Kidney (tissue), 13 donors: ENCODE measurements at regions not wholly inside any gene's neighbourhood (a gene's known extent, or its start where the extent isn't known, plus 50 kb on each side); places are given as distances from the start of the nearest gene placed in this dataset.

Source experiments
- DNase-seq, 5 donors: peaks; one replicate each; pipeline ENCODE4 v3.0.0-alpha.2; 2013 to 2020
- FAIRE-seq: peaks from 2 replicates; lab custom pipeline; 2012; peaks lifted over from hg19 to GRCh38; lab: Jason Lieb, UNC
- H3K27ac ChIP-seq, 2 donors: one replicate each; pipeline ENCODE4 v1.7.0; 2013; ENCODE audit warnings: low read depth in 2 of 2, low read length in 2 of 2, inconsistent platforms in 1 of 2
- H3K27me3 ChIP-seq: one replicate; pipeline ENCODE4 v1.7.1; 2013; ENCODE audit warnings: low read length, inconsistent platforms; ENCODE audit not compliant: control insufficient read depth, insufficient read depth
- H3K36me3 ChIP-seq, 3 donors: one replicate each; pipeline versions ENCODE4 v1.7.0 to v1.7.1; 2013; ENCODE audit warnings: low read length in 3 of 3, control low read depth in 1 of 3, inconsistent platforms in 1 of 3; ENCODE audit not compliant: insufficient read depth in 3 of 3, control insufficient read depth in 2 of 3
- H3K4me1 ChIP-seq, 3 donors: one replicate each; pipeline versions ENCODE4 v1.7.0 to v1.7.1; 2013; ENCODE audit warnings: low read length in 3 of 3, inconsistent platforms in 1 of 3, low read depth in 1 of 3; ENCODE audit not compliant: control insufficient read depth in 2 of 3, insufficient read depth in 2 of 3
- H3K4me3 ChIP-seq, 3 donors: one replicate each; pipeline versions ENCODE4 v1.7.0 to v1.8.1; 2013; ENCODE audit warnings: low read length in 3 of 3, control low read depth in 1 of 3, inconsistent platforms in 1 of 3
- H3K9ac ChIP-seq, 3 donors: one replicate each; pipeline versions ENCODE4 v1.7.0 to v1.7.1; 2013; ENCODE audit warnings: low read length in 3 of 3, control low read depth in 1 of 3, inconsistent platforms in 1 of 3
- H3K9me3 ChIP-seq, 3 donors: one replicate each; pipeline versions ENCODE4 v1.7.0 to v1.7.1; 2013; ENCODE audit warnings: low read length in 3 of 3, control low read depth in 1 of 3, inconsistent platforms in 1 of 3; ENCODE audit not compliant: control insufficient read depth in 2 of 3, insufficient read depth in 1 of 3
- CTCF ChIP-seq: IDR thresholded peaks from 3 replicates; pipeline ENCODE4 v1.5.1; 2012; ENCODE audit warnings: mild to moderate bottlenecking, moderate library complexity, borderline replicate concordance; ENCODE audit not compliant: insufficient read depth; ENCODE audit errors: extremely low read depth
- intact Hi-C: fragments of 100-400 bp; cut with DNase I; formaldehyde crosslinking; loops from one replicate; pipeline ENCODE4 v1.11.1; 2022
- donor health status: control.
- donor health status: control.
- donor health status: control.
- donor health status: control.
- donor health status: control.
- donor health status: DM: yes; HTN: yes; CAD: no.
- donor health status: Normal renal cell carcinoma (clear cell type).

- no peak for TF ChIP-seq CTCF
- intact Hi-C loops, result no loop called here
- no peaks in the 10 kb centered on the region for H3K27me3 ChIP-seq
- H3K4me1 ChIP-seq, result no peaks in the 10 kb centered on the region
- no peak overlapping the region for H3K27ac ChIP-seq
- no peak overlapping the region for H3K4me3 ChIP-seq
- no peak for DNase-seq
- no peak overlapping the region for H3K9ac ChIP-seq
- H3K36me3 ChIP-seq, result no peaks in the 10 kb centered on the region
- FAIRE-seq, result no peak
- no peaks in the 10 kb centered on the region for H3K9me3 ChIP-seq
These were observed 163.0 kb upstream of the TMTC4 start for GRCh38 chr13:100837631-100838030.

GRCh38 chr13:100836711-100837110 lies 162.1 kb upstream of the TMTC4 start:
- intact Hi-C loops, result no loop called here
- no peak for TF ChIP-seq CTCF

DNA sequence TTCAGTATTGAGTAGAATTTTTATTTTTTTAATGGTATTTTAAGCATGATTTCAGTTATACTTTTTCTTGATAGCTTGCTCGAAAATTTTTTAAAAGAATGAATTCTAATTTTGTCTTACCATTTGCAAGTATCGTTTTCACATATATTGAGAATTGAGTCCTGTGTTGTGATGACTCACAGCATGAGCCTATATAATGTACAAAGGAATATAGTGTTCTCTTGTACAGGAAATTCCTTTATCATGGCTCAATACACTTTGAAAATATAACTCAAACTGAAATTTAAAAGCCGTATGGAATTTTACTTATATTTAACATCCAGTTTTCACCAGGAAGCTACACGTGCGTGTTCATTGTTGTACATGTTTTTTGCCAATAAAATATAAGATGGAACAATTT lies 161.1 kb upstream of the TMTC4 start:
- TF ChIP-seq CTCF, result no peak
- H3K27me3 ChIP-seq, result no peaks in the 10 kb centered on the region
- DNase-seq (no peak), FAIRE-seq (no peak)
- H3K9me3 ChIP-seq, result no peaks in the 10 kb centered on the region
- H3K4me1 ChIP-seq, result no peaks in the 10 kb centered on the region
- no peak overlapping the region for H3K4me3 ChIP-seq
- H3K27ac ChIP-seq, result no peak overlapping the region
- H3K36me3 ChIP-seq, result no peaks in the 10 kb centered on the region
- H3K9ac ChIP-seq, result no peak overlapping the region
- intact Hi-C loops, result no loop called here

More at GRCh38 chr13:100836711-100837110, 162.1 kb upstream of the TMTC4 start:
- Histone ChIP-seq H3K36me3 (no peaks in the 10 kb centered on the region), H3K4me1 (no peaks in the 10 kb centered on the region), H3K27me3 (no peaks in the 10 kb centered on the region), H3K27ac (no peak overlapping the region), H3K4me3 (no peak overlapping the region), H3K9ac (no peak overlapping the region), H3K9me3 (no peaks in the 10 kb centered on the region)
- DNase-seq (no peak), FAIRE-seq (no peak)

DNA sequence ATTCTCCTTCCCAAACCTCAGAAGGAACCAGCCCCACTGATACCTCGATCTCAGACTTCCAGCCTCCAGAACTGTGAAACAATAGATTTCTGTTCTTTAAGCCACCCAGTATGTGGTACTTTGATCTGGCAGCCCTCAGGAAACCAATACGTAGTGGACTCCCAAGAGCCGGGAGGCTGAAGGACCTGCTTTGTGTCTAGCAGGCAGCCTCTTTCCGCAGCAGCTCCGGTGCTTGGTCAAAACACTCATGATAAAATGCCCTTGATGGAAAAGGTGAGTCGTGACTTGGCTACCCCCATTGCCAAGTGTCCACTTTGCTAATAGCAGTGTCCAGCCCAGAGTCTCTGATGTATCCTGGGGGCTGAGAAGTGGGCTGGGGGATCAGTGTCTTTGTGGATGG lies 158.8 kb upstream of the TMTC4 start:
- H3K9me3 ChIP-seq, result peaks cover 0 to 4% (median 2%) of the 10 kb centered on the region in 3 donors
- FAIRE-seq (no peak), DNase-seq (no peak)
- H3K27ac ChIP-seq, result no peak overlapping the region
- TF ChIP-seq CTCF, result no peak
- H3K36me3 ChIP-seq, result no peaks in the 10 kb centered on the region
- no peak overlapping the region for H3K9ac ChIP-seq
- no peaks in the 10 kb centered on the region for H3K4me1 ChIP-seq
- H3K4me3 ChIP-seq, result no peak overlapping the region
- no peaks in the 10 kb centered on the region for H3K27me3 ChIP-seq
- intact Hi-C loops, result no loop called here
